ENCODE measurements at regions not wholly inside any gene's neighbourhood (a gene's known extent, or its start where the extent isn't known, plus 50 kb on each side); places are given as distances from the start of the nearest gene placed in this dataset.

- ATAC-seq = no peak
- H3K36me3 Mint-ChIP-seq (ENCODE audit: insufficient read depth) = no peaks in the 10 kb centered on the region
Observed at GRCh38 chr5:61827445-61827975, 478.5 kb upstream of the KIF2A start.

GRCh38 chr5:61828856-61829255 is 477.1 kb upstream of the KIF2A start:
- no peak for DNase-seq
- no peak overlapping the region for H3K4me3 Mint-ChIP-seq
- no peaks in the 10 kb centered on the region for H3K4me1 Mint-ChIP-seq (ENCODE audit: low read depth)
- ATAC-seq = no peak
- H3K9me3 Mint-ChIP-seq = no peaks in the 10 kb centered on the region
- no peaks in the 10 kb centered on the region for H3K36me3 Mint-ChIP-seq (ENCODE audit: insufficient read depth)
- peaks cover 3% of the 10 kb centered on the region for H3K27me3 Mint-ChIP-seq (ENCODE audit: low read depth)

More at GRCh38 chr5:61827445-61827975, 478.5 kb upstream of the KIF2A start:
- Mint-ChIP-seq H3K4me1 (ENCODE audit: low read depth) (no peaks in the 10 kb centered on the region), H3K9me3 (no peaks in the 10 kb centered on the region), H3K4me3 (no peak overlapping the region), H3K27me3 (ENCODE audit: low read depth) (peaks cover 5% of the 10 kb centered on the region)
- DNase-seq = no peak

- DNase-seq = no peak
- Mint-ChIP-seq H3K4me1 (ENCODE audit: low read depth) (no peaks in the 10 kb centered on the region), H3K27me3 (ENCODE audit: low read depth) (peaks cover 3% of the 10 kb centered on the region), H3K9me3 (no peaks in the 10 kb centered on the region), H3K36me3 (ENCODE audit: insufficient read depth) (no peaks in the 10 kb centered on the region), H3K4me3 (no peak overlapping the region)
- ATAC-seq = no peak
Observed at GRCh38 chr5:61831736-61832135, 474.3 kb upstream of the KIF2A start.

GRCh38 chr5:61837788-61838187 is 468.2 kb upstream of the KIF2A start:
- DNase-seq (no peak), ATAC-seq (no peak)
- no peak overlapping the region for H3K4me3 Mint-ChIP-seq
- peaks cover 2% of the 10 kb centered on the region for H3K27me3 Mint-ChIP-seq (ENCODE audit: low read depth)
- no peaks in the 10 kb centered on the region for H3K36me3 Mint-ChIP-seq (ENCODE audit: insufficient read depth)
- H3K4me1 Mint-ChIP-seq (ENCODE audit: low read depth) = no peaks in the 10 kb centered on the region
- no peaks in the 10 kb centered on the region for H3K9me3 Mint-ChIP-seq

GRCh38 chr5:61840361-61840760 is 465.6 kb upstream of the KIF2A start:
- H3K4me3 Mint-ChIP-seq = no peak overlapping the region
- no peaks in the 10 kb centered on the region for H3K36me3 Mint-ChIP-seq (ENCODE audit: insufficient read depth)
- peaks cover 5% of the 10 kb centered on the region for H3K27me3 Mint-ChIP-seq (ENCODE audit: low read depth)

GRCh38 chr5:61842840-61843239 is 463.2 kb upstream of the KIF2A start:
- Mint-ChIP-seq H3K9me3 (peaks cover 8% of the 10 kb centered on the region), H3K27me3 (ENCODE audit: low read depth) (peaks cover 5% of the 10 kb centered on the region), H3K4me3 (no peak overlapping the region), H3K36me3 (ENCODE audit: insufficient read depth) (no peaks in the 10 kb centered on the region), H3K4me1 (ENCODE audit: low read depth) (no peaks in the 10 kb centered on the region)
- no peak for ATAC-seq
- DNase-seq = no peak

More at GRCh38 chr5:61840361-61840760, 465.6 kb upstream of the KIF2A start:
- ATAC-seq = no peak
- Mint-ChIP-seq H3K9me3 (no peaks in the 10 kb centered on the region), H3K4me1 (ENCODE audit: low read depth) (no peaks in the 10 kb centered on the region)
- DNase-seq = no peak

GRCh38 chr5:61850696-61851095 is 455.3 kb upstream of the KIF2A start:
- H3K36me3 Mint-ChIP-seq (ENCODE audit: insufficient read depth) = no peaks in the 10 kb centered on the region
- peaks cover 8% of the 10 kb centered on the region for H3K9me3 Mint-ChIP-seq
- no peaks in the 10 kb centered on the region for H3K4me1 Mint-ChIP-seq (ENCODE audit: low read depth)
- H3K27me3 Mint-ChIP-seq (ENCODE audit: low read depth) = no peaks in the 10 kb centered on the region
- DNase-seq (no peak), ATAC-seq (no peak)
- no peak overlapping the region for H3K4me3 Mint-ChIP-seq

GRCh38 chr5:61854531-61854930 is 451.5 kb upstream of the KIF2A start:
- H3K9me3 Mint-ChIP-seq = peaks cover 7% of the 10 kb centered on the region
- no peaks in the 10 kb centered on the region for H3K36me3 Mint-ChIP-seq (ENCODE audit: insufficient read depth)
- H3K27me3 Mint-ChIP-seq (ENCODE audit: low read depth) = no peaks in the 10 kb centered on the region
- ATAC-seq (no peak), DNase-seq (no peak)
- H3K4me3 Mint-ChIP-seq = no peak overlapping the region
- no peaks in the 10 kb centered on the region for H3K4me1 Mint-ChIP-seq (ENCODE audit: low read depth)

- Mint-ChIP-seq H3K9me3 (peaks cover 7% of the 10 kb centered on the region), H3K27me3 (ENCODE audit: low read depth) (no peaks in the 10 kb centered on the region), H3K4me1 (ENCODE audit: low read depth) (no peaks in the 10 kb centered on the region), H3K36me3 (ENCODE audit: insufficient read depth) (no peaks in the 10 kb centered on the region), H3K4me3 (no peak overlapping the region)
- ATAC-seq (no peak), DNase-seq (no peak)
Observed at GRCh38 chr5:61860978-61861377, 445.0 kb upstream of the KIF2A start.

- peaks cover 10% of the 10 kb centered on the region for H3K27me3 Mint-ChIP-seq (ENCODE audit: low read depth)
- no peak overlapping the region for H3K4me3 Mint-ChIP-seq
Observed at GRCh38 chr5:61866930-61867329, 439.1 kb upstream of the KIF2A start.

GRCh38 chr5:61869333-61869732 is 436.7 kb upstream of the KIF2A start:
- H3K27me3 Mint-ChIP-seq (ENCODE audit: low read depth) = peaks cover 10% of the 10 kb centered on the region
- DNase-seq = no peak
- H3K4me1 Mint-ChIP-seq (ENCODE audit: low read depth) = no peaks in the 10 kb centered on the region
- H3K36me3 Mint-ChIP-seq (ENCODE audit: insufficient read depth) = no peaks in the 10 kb centered on the region
- H3K9me3 Mint-ChIP-seq = peaks cover 6% of the 10 kb centered on the region
- no peak for ATAC-seq
- H3K4me3 Mint-ChIP-seq = no peak overlapping the region

More at GRCh38 chr5:61866930-61867329, 439.1 kb upstream of the KIF2A start:
- DNase-seq (no peak), ATAC-seq (no peak)
- Mint-ChIP-seq H3K4me1 (ENCODE audit: low read depth) (no peaks in the 10 kb centered on the region), H3K36me3 (ENCODE audit: insufficient read depth) (no peaks in the 10 kb centered on the region), H3K9me3 (peaks cover 6% of the 10 kb centered on the region)

GRCh38 chr5:61878471-61878870 is 427.5 kb upstream of the KIF2A start:
- H3K36me3 Mint-ChIP-seq (ENCODE audit: insufficient read depth) = no peaks in the 10 kb centered on the region

GRCh38 chr5:61881821-61882487 is 424.1 kb upstream of the KIF2A start:
- Mint-ChIP-seq H3K4me3 (no peak overlapping the region), H3K36me3 (ENCODE audit: insufficient read depth) (no peaks in the 10 kb centered on the region), H3K27me3 (ENCODE audit: low read depth) (no peaks in the 10 kb centered on the region), H3K4me1 (ENCODE audit: low read depth) (no peaks in the 10 kb centered on the region), H3K9me3 (no peaks in the 10 kb centered on the region)
- no peak for ATAC-seq
- no peak for DNase-seq

More at GRCh38 chr5:61878471-61878870, 427.5 kb upstream of the KIF2A start:
- no peaks in the 10 kb centered on the region for H3K4me1 Mint-ChIP-seq (ENCODE audit: low read depth)
- no peak for DNase-seq
- ATAC-seq = no peak
- H3K27me3 Mint-ChIP-seq (ENCODE audit: low read depth) = no peaks in the 10 kb centered on the region
- H3K9me3 Mint-ChIP-seq = no peaks in the 10 kb centered on the region
- no peak overlapping the region for H3K4me3 Mint-ChIP-seq

GRCh38 chr5:61882901-61883500 is 423.0 kb upstream of the KIF2A start:
- Mint-ChIP-seq H3K36me3 (ENCODE audit: insufficient read depth) (no peaks in the 10 kb centered on the region), H3K4me1 (ENCODE audit: low read depth) (no peaks in the 10 kb centered on the region), H3K4me3 (no peak overlapping the region), H3K27me3 (ENCODE audit: low read depth) (no peaks in the 10 kb centered on the region), H3K9me3 (no peaks in the 10 kb centered on the region)
- no peak for ATAC-seq
- DNase-seq = no peak

GRCh38 chr5:61884252-61884855 is 421.7 kb upstream of the KIF2A start:
- ATAC-seq (no peak), DNase-seq (no peak)
- no peaks in the 10 kb centered on the region for H3K4me1 Mint-ChIP-seq (ENCODE audit: low read depth)
- H3K27me3 Mint-ChIP-seq (ENCODE audit: low read depth) = no peaks in the 10 kb centered on the region
- peaks cover 4% of the 10 kb centered on the region for H3K9me3 Mint-ChIP-seq
- H3K36me3 Mint-ChIP-seq (ENCODE audit: insufficient read depth) = no peaks in the 10 kb centered on the region
- H3K4me3 Mint-ChIP-seq = no peak overlapping the region
